ENCODE measurements at regions not wholly inside any gene's neighbourhood (a gene's known extent, or its start where the extent isn't known, plus 50 kb on each side); places are given as distances from the start of the nearest gene placed in this dataset.

DNA sequence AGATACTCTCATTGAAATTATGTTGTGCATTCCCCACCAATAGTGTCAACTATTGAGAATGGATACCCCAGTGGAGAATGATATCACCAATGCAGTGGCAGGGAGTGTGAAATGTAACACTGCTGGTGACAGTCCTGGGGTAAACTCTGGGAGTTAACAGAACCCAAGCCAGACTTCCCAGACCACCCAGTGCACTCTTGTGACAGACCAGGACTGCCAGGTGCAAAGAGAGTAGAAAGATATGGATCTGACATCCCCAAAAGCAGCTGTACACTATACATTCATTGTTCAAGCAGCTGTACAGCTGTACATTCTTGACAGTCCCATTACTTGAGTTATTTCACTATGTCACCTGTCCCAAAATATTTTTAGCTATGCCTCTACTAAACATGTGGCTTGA is 886.6 kb downstream of the DIAPH3 start (continued):
- TF ChIP-seq, protein P1, sequence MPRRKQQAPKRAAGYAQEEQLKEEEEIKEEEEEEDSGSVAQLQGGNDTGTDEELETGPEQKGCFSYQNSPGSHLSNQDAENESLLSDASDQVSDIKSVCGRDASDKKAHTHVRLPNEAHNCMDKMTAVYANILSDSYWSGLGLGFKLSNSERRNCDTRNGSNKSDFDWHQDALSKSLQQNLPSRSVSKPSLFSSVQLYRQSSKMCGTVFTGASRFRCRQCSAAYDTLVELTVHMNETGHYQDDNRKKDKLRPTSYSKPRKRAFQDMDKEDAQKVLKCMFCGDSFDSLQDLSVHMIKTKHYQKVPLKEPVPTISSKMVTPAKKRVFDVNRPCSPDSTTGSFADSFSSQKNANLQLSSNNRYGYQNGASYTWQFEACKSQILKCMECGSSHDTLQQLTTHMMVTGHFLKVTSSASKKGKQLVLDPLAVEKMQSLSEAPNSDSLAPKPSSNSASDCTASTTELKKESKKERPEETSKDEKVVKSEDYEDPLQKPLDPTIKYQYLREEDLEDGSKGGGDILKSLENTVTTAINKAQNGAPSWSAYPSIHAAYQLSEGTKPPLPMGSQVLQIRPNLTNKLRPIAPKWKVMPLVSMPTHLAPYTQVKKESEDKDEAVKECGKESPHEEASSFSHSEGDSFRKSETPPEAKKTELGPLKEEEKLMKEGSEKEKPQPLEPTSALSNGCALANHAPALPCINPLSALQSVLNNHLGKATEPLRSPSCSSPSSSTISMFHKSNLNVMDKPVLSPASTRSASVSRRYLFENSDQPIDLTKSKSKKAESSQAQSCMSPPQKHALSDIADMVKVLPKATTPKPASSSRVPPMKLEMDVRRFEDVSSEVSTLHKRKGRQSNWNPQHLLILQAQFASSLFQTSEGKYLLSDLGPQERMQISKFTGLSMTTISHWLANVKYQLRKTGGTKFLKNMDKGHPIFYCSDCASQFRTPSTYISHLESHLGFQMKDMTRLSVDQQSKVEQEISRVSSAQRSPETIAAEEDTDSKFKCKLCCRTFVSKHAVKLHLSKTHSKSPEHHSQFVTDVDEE (CRISPR knock-in tag; IDR thresholded peaks at IDR 0.05) = no peak
- no peak for TF ChIP-seq ISL1 (CRISPR knock-in tag; IDR thresholded peaks at IDR 0.05)

DNA sequence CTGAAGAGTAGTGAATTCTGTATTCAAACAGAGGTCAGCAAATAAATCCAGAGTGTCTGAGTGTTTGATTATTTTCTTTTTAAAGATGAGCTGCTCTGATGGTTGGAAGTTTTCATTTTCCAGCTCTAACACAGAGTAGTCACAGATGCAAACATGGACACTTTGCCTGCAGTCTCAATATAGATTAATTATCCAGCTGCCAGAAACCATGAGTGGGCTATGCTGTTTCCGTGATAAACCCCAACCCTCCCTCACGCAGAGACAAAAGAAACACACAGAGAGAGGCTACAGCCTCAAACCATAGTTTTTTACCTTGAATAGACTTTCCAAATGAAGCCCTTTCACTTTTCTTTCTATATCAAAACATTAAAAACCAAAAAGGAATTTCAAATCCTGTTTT is 884.7 kb downstream of the DIAPH3 start:
- TF ChIP-seq GLIS3 (CRISPR knock-in tag; IDR thresholded peaks at IDR 0.05) (no peak), ZFP3 (CRISPR knock-in tag; IDR thresholded peaks at IDR 0.05) (no peak), SNAI2 (CRISPR knock-in tag; IDR thresholded peaks at IDR 0.05) (no peak), TOX (CRISPR knock-in tag; IDR thresholded peaks at IDR 0.05; ENCODE audit: borderline replicate concordance) (no peak), ZC3H10 (CRISPR knock-in tag; IDR thresholded peaks at IDR 0.05) (no peak), OSR1 (CRISPR knock-in tag; IDR thresholded peaks at IDR 0.05) (no peak), ESRRG (CRISPR knock-in tag; IDR thresholded peaks at IDR 0.05) (no peak), PPARA (CRISPR knock-in tag; IDR thresholded peaks at IDR 0.05; ENCODE audit: borderline replicate concordance) (no peak), TCF4 (CRISPR knock-in tag; IDR thresholded peaks at IDR 0.05; ENCODE audit: borderline replicate concordance) (no peak), ISL1 (CRISPR knock-in tag; IDR thresholded peaks at IDR 0.05) (no peak), ARNTL (CRISPR knock-in tag; IDR thresholded peaks at IDR 0.05; ENCODE audit: borderline replicate concordance, low read depth) (no peak), ZNF70 (CRISPR knock-in tag; IDR thresholded peaks at IDR 0.05) (no peak)
- TF ChIP-seq, protein P2, sequence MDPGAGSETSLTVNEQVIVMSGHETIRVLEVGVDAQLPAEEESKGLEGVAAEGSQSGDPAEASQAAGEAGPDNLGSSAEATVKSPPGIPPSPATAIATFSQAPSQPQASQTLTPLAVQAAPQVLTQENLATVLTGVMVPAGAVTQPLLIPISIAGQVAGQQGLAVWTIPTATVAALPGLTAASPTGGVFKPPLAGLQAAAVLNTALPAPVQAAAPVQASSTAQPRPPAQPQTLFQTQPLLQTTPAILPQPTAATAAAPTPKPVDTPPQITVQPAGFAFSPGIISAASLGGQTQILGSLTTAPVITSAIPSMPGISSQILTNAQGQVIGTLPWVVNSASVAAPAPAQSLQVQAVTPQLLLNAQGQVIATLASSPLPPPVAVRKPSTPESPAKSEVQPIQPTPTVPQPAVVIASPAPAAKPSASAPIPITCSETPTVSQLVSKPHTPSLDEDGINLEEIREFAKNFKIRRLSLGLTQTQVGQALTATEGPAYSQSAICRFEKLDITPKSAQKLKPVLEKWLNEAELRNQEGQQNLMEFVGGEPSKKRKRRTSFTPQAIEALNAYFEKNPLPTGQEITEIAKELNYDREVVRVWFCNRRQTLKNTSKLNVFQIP (CRISPR knock-in tag; IDR thresholded peaks at IDR 0.05; ENCODE audit: borderline replicate concordance, low read depth) = no peak
- TF ChIP-seq, protein P3, sequence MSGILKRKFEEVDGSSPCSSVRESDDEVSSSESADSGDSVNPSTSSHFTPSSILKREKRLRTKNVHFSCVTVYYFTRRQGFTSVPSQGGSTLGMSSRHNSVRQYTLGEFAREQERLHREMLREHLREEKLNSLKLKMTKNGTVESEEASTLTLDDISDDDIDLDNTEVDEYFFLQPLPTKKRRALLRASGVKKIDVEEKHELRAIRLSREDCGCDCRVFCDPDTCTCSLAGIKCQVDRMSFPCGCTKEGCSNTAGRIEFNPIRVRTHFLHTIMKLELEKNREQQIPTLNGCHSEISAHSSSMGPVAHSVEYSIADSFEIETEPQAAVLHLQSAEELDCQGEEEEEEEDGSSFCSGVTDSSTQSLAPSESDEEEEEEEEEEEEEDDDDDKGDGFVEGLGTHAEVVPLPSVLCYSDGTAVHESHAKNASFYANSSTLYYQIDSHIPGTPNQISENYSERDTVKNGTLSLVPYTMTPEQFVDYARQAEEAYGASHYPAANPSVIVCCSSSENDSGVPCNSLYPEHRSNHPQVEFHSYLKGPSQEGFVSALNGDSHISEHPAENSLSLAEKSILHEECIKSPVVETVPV (CRISPR knock-in tag; IDR thresholded peaks at IDR 0.05) = no peak
- TF ChIP-seq, protein P1 (CRISPR knock-in tag; IDR thresholded peaks at IDR 0.05) = no peak
- TF ChIP-seq, protein P4, sequence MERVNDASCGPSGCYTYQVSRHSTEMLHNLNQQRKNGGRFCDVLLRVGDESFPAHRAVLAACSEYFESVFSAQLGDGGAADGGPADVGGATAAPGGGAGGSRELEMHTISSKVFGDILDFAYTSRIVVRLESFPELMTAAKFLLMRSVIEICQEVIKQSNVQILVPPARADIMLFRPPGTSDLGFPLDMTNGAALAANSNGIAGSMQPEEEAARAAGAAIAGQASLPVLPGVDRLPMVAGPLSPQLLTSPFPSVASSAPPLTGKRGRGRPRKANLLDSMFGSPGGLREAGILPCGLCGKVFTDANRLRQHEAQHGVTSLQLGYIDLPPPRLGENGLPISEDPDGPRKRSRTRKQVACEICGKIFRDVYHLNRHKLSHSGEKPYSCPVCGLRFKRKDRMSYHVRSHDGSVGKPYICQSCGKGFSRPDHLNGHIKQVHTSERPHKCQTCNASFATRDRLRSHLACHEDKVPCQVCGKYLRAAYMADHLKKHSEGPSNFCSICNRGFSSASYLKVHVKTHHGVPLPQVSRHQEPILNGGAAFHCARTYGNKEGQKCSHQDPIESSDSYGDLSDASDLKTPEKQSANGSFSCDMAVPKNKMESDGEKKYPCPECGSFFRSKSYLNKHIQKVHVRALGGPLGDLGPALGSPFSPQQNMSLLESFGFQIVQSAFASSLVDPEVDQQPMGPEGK (CRISPR knock-in tag; IDR thresholded peaks at IDR 0.05; ENCODE audit: borderline replicate concordance) = no peak
- ATAC-seq = no peak; the same call in 2 of the 3 replicates

DNA sequence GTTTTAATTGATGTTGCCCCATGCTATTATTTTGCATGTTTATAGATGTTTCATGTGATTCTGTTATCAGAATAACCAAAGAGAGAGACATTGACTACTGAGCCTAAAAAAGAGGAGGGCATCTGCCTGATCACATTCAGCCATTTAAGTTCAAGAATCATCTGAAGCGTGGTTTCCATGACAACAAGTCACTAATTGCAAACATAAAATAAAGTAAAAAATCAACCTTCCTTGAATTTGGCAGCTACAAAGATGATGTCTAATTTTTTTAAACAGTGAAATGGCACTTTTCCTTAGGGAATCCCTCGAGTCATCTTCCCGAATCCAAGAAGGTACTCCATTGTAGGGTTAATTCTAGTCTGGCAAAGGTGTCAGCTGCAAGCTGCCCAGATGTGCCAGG is 884.2 kb downstream of the DIAPH3 start:
- ATAC-seq = no peak
- TF ChIP-seq ZNF565 (CRISPR knock-in tag; conservative IDR thresholded peaks at IDR 0.05; ENCODE audit: low read depth) = no peak
- no peak for TF ChIP-seq ZFP3 (CRISPR knock-in tag; IDR thresholded peaks at IDR 0.05)
- no peak for TF ChIP-seq ZC3H10 (CRISPR knock-in tag; IDR thresholded peaks at IDR 0.05)

DNA sequence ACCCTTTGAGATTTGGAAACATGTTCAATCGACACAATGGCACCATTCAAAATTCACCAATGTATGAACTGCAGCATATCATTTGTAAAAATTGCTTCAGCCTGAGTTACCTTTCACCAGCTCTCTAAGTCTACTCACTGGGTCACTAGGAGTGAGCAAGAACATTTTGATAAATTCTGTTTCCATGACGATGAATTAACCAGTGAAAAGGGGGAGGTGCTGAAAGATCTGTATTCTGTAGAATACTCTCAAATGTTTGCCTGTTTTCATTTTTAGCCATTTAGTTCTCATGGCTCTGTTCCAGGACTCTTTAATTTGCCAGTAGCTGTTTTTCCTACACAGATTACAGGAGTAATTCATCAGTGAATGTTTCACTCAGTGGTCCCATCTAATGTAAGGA is 883.4 kb downstream of the DIAPH3 start:
- ATAC-seq = no peak; the same call in 2 of the 3 replicates
- no peak for TF ChIP-seq BACH2 (CRISPR knock-in tag; IDR thresholded peaks at IDR 0.05; ENCODE audit: borderline replicate concordance)
- TF ChIP-seq GLIS3 (CRISPR knock-in tag; IDR thresholded peaks at IDR 0.05) = no peak
- no peak for TF ChIP-seq OSR1 (CRISPR knock-in tag; IDR thresholded peaks at IDR 0.05)
- peak; percentile 32; the same call in 1 of the 2 replicates for TF ChIP-seq TCF4 (CRISPR knock-in tag; IDR thresholded peaks at IDR 0.05; ENCODE audit: borderline replicate concordance)
- TF ChIP-seq, protein P1 (CRISPR knock-in tag; IDR thresholded peaks at IDR 0.05) = peak; percentile 49; the same call in 1 of the 2 replicates
- no peak for TF ChIP-seq ZNF565 (CRISPR knock-in tag; conservative IDR thresholded peaks at IDR 0.05; ENCODE audit: low read depth)

Data from SK-N-SH treated with all-trans-retinoic acid at 6 μM for 48 hours (cell line).